Caco-2 (cell line): ENCODE measurements at regions not wholly inside any gene's neighbourhood (a gene's known extent, or its start where the extent isn't known, plus 50 kb on each side); places are given as distances from the start of the nearest gene placed in this dataset.

ENCODE experiments used
- BruUV-seq: library from RNA; stranded (reverse); fragments of 400-500 nt; replicated peaks from 2 replicates; lab custom pipeline; 2021; lab: Mats Ljungman, UMichigan
- CTCF ChIA-PET: fragments of 300-600 bp; sonication (Branson Sonifier 250); formaldehyde crosslinking; loops from one replicate; lab custom pipeline; 2022; ENCODE audit warnings: antibody characterized with exemption; lab: Charles Lee
- POLR2A ChIA-PET: fragments of 300-600 bp; sonication (Branson Sonifier 250); formaldehyde crosslinking; loops from one replicate; lab custom pipeline; 2022; ENCODE audit warnings: antibody characterized with exemption; lab: Charles Lee
- DNase-seq, 2 experiments: peaks; one replicate each; pipeline versions ENCODE4 v3.0.0 to v3.0.0-alpha.2; 2020 to 2022
- H3K27me3 ChIP-seq: replicated peaks from 2 replicates; pipeline ENCODE4 v1.6.0; 2011; ENCODE audit warnings: low read length; ENCODE audit not compliant: control insufficient read depth, insufficient read depth
- H3K36me3 ChIP-seq: 2 replicates; pipeline ENCODE4 v1.5.1; 2011; ENCODE audit warnings: low read length; ENCODE audit not compliant: control insufficient read depth, insufficient read depth
- H3K4me1 ChIP-seq: fragments of 250-450 bp; sonication (Bioruptor Pico); 2 replicates; pipeline ENCODE4 v1.5.1; 2020; ENCODE audit warnings: mild to moderate bottlenecking
- H3K4me3 ChIP-seq: 2 replicates; pipeline ENCODE4 v1.5.1; 2011; ENCODE audit warnings: low read depth, mild to moderate bottlenecking, control low read depth, low read length
- H3K9me3 ChIP-seq: fragments of 250-450 bp; sonication (Bioruptor Pico); 2 replicates; pipeline ENCODE4 v1.5.1; 2020; ENCODE audit warnings: mild to moderate bottlenecking, moderate library complexity
- H3K27ac Mint-ChIP-seq: one replicate; pipeline ENCODE4 v1.8.0; 2022; ENCODE audit warnings: mixed read lengths; ENCODE audit not compliant: unreplicated experiment
- H3K27me3 Mint-ChIP-seq: one replicate; pipeline ENCODE4 v1.8.0; 2022; ENCODE audit warnings: mixed read lengths; ENCODE audit not compliant: insufficient read depth, unreplicated experiment
- H3K36me3 Mint-ChIP-seq: one replicate; pipeline ENCODE4 v1.8.0; 2022; ENCODE audit warnings: mild to moderate bottlenecking, mixed read lengths; ENCODE audit not compliant: insufficient read depth, unreplicated experiment
- H3K4me1 Mint-ChIP-seq: one replicate; pipeline ENCODE4 v1.8.0; 2022; ENCODE audit warnings: low read depth, mixed read lengths; ENCODE audit not compliant: unreplicated experiment
- H3K4me3 Mint-ChIP-seq: one replicate; pipeline ENCODE4 v1.8.0; 2022; ENCODE audit warnings: mild to moderate bottlenecking, moderate library complexity, mixed read lengths; ENCODE audit not compliant: unreplicated experiment
- H3K9me3 Mint-ChIP-seq: one replicate; pipeline ENCODE4 v1.8.0; 2022; ENCODE audit warnings: mixed read lengths; ENCODE audit not compliant: unreplicated experiment
- CTCF ChIP-seq, 2 experiments: fragments of 200-600 bp in 1 of 2; IDR thresholded peaks; 1 replicate in 1 of 2; 2 replicates in 1 of 2; pipeline versions ENCODE4 v1.5.1 to v1.8.0; 2011 to 2022; ENCODE audit warnings: antibody characterized with exemption in 1 of 2, control low read depth in 1 of 2, inconsistent platforms in 1 of 2, low read depth in 1 of 2, low read length in 1 of 2, mild to moderate bottlenecking in 1 of 2, moderate library complexity in 1 of 2; ENCODE audit not compliant: insufficient read depth in 1 of 2, severe bottlenecking in 1 of 2, unreplicated experiment in 1 of 2
- intact Hi-C: fragments of 100-400 bp; cut with micrococcal nuclease; formaldehyde crosslinking; loops from one replicate; pipeline ENCODE4 v1.10.0; 2022; ENCODE audit not compliant: unreplicated experiment

GRCh38 chr4:126678618-126679017, 954.1 kb upstream of the INTU start:
- H3K27me3 Mint-ChIP-seq = no peaks in the 10 kb centered on the region
- BruUV-seq = no TSS peak
- TF ChIP-seq CTCF (IDR thresholded peaks at IDR 0.05; ENCODE audit: insufficient read depth in 1 of 2, low read depth in 1 of 2, low read length in 1 of 2, severe bottlenecking in 1 of 2, unreplicated experiment in 1 of 2) = no peak
- no peaks in the 10 kb centered on the region for H3K4me1 ChIP-seq
- POLR2A ChIA-PET = no interaction called here
- no peak overlapping the region for H3K4me3 Mint-ChIP-seq
- CTCF ChIA-PET = no interaction called here
- H3K9me3 ChIP-seq = no peaks in the 10 kb centered on the region
- H3K9me3 Mint-ChIP-seq = no peaks in the 10 kb centered on the region
- H3K4me1 Mint-ChIP-seq = no peaks in the 10 kb centered on the region
- H3K4me3 ChIP-seq = no peak overlapping the region
- H3K27me3 ChIP-seq = no peaks in the 10 kb centered on the region
- intact Hi-C loops = no loop called here
- no peak overlapping the region for H3K27ac Mint-ChIP-seq
- no peaks in the 10 kb centered on the region for H3K36me3 ChIP-seq
- no peak for DNase-seq
- no peaks in the 10 kb centered on the region for H3K36me3 Mint-ChIP-seq

- intact Hi-C loops = no loop called here
These were observed 953.5 kb upstream of the INTU start for GRCh38 chr4:126679303-126679702.

GRCh38 chr4:126682250-126682649, 950.5 kb upstream of the INTU start:
- ChIA-PET POLR2A (no interaction called here), CTCF (no interaction called here)
- no peaks in the 10 kb centered on the region for H3K4me1 Mint-ChIP-seq
- H3K9me3 ChIP-seq = no peaks in the 10 kb centered on the region
- H3K27ac Mint-ChIP-seq = no peak overlapping the region
- DNase-seq = no peak
- H3K4me3 Mint-ChIP-seq = no peak overlapping the region
- no peaks in the 10 kb centered on the region for H3K4me1 ChIP-seq
- intact Hi-C loops = no loop called here
- H3K27me3 ChIP-seq = no peaks in the 10 kb centered on the region
- TF ChIP-seq CTCF (IDR thresholded peaks at IDR 0.05; ENCODE audit: insufficient read depth in 1 of 2, low read depth in 1 of 2, low read length in 1 of 2, severe bottlenecking in 1 of 2, unreplicated experiment in 1 of 2) = no peak
- H3K4me3 ChIP-seq = no peak overlapping the region
- BruUV-seq = no TSS peak
- H3K36me3 Mint-ChIP-seq = no peaks in the 10 kb centered on the region
- no peaks in the 10 kb centered on the region for H3K9me3 Mint-ChIP-seq
- H3K36me3 ChIP-seq = no peaks in the 10 kb centered on the region
- no peaks in the 10 kb centered on the region for H3K27me3 Mint-ChIP-seq

More at GRCh38 chr4:126679303-126679702, 953.5 kb upstream of the INTU start:
- no peaks in the 10 kb centered on the region for H3K27me3 Mint-ChIP-seq
- no TSS peak for BruUV-seq
- no peak for TF ChIP-seq CTCF (IDR thresholded peaks at IDR 0.05; ENCODE audit: insufficient read depth in 1 of 2, low read depth in 1 of 2, low read length in 1 of 2, severe bottlenecking in 1 of 2, unreplicated experiment in 1 of 2)
- H3K27ac Mint-ChIP-seq = no peak overlapping the region
- H3K4me3 Mint-ChIP-seq = no peak overlapping the region
- Histone ChIP-seq H3K27me3 (no peaks in the 10 kb centered on the region), H3K4me3 (no peak overlapping the region), H3K4me1 (no peaks in the 10 kb centered on the region), H3K36me3 (no peaks in the 10 kb centered on the region), H3K9me3 (no peaks in the 10 kb centered on the region)
- no peak for DNase-seq
- ChIA-PET CTCF (no interaction called here), POLR2A (no interaction called here)
- no peaks in the 10 kb centered on the region for H3K36me3 Mint-ChIP-seq
- no peaks in the 10 kb centered on the region for H3K4me1 Mint-ChIP-seq
- no peaks in the 10 kb centered on the region for H3K9me3 Mint-ChIP-seq
